Mesothelial cell of epicardium (in vitro differentiated cells): ENCODE measurements at regions not wholly inside any gene's neighbourhood (a gene's known extent, or its start where the extent isn't known, plus 50 kb on each side); places are given as distances from the start of the nearest gene placed in this dataset.

Experiments
- DNase-seq, 2 experiments: peaks; one replicate each; pipeline ENCODE4 v3.0.0; 2021; ENCODE audit warnings: low spot score in 2 of 2; ENCODE audit not compliant: unreplicated experiment in 2 of 2
- H3K27ac Mint-ChIP-seq: 2 replicates; pipeline ENCODE4 v1.8.0; 2021; ENCODE audit warnings: mixed read lengths
- H3K27me3 Mint-ChIP-seq: 2 replicates; pipeline ENCODE4 v1.8.0; 2021; ENCODE audit warnings: low read depth, mixed read lengths
- H3K36me3 Mint-ChIP-seq: 2 replicates; pipeline ENCODE4 v1.8.0; 2021; ENCODE audit warnings: mixed read lengths
- H3K4me1 Mint-ChIP-seq: 2 replicates; pipeline ENCODE4 v1.8.0; 2021; ENCODE audit warnings: mixed read lengths
- H3K4me3 Mint-ChIP-seq: 2 replicates; pipeline ENCODE4 v1.8.0; 2021; ENCODE audit warnings: mild to moderate bottlenecking, moderate library complexity, mixed read lengths
- H3K9me3 Mint-ChIP-seq: 2 replicates; pipeline ENCODE4 v1.8.0; 2021; ENCODE audit warnings: mixed read lengths
- TF ChIP-seq, protein P1 (sequence below): fragments of 200-600 bp; sonication (generic); IDR thresholded peaks from one replicate; pipeline ENCODE4 v1.5.0; 2021; ENCODE audit warnings: antibody characterized with exemption; ENCODE audit not compliant: unreplicated experiment

DNA sequence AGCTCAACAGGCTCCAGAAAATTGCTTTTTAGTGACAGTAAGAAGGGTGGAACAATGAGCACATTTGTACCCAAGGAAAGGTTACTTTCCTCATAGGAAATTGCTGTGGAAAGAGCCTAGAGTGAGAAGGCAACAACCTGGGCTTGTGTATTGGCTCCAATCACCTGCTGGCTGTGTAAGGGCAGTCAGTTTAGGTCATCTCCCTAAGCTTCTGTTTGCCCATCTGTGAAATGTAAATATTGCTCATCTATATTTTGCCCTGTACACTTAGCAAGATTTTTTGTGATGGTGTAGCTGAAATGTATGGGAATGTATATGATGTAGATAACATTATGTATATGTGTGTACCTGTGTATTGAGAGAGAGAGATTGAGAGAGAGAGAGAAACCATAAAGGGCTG is 225.2 kb upstream of the MPHOSPH6 start:
- TF ChIP-seq, protein P1, sequence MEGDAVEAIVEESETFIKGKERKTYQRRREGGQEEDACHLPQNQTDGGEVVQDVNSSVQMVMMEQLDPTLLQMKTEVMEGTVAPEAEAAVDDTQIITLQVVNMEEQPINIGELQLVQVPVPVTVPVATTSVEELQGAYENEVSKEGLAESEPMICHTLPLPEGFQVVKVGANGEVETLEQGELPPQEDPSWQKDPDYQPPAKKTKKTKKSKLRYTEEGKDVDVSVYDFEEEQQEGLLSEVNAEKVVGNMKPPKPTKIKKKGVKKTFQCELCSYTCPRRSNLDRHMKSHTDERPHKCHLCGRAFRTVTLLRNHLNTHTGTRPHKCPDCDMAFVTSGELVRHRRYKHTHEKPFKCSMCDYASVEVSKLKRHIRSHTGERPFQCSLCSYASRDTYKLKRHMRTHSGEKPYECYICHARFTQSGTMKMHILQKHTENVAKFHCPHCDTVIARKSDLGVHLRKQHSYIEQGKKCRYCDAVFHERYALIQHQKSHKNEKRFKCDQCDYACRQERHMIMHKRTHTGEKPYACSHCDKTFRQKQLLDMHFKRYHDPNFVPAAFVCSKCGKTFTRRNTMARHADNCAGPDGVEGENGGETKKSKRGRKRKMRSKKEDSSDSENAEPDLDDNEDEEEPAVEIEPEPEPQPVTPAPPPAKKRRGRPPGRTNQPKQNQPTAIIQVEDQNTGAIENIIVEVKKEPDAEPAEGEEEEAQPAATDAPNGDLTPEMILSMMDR: no peak
- Mint-ChIP-seq H3K4me3 (no peak overlapping the region), H3K36me3 (no peaks in the 10 kb centered on the region), H3K9me3 (no peaks in the 10 kb centered on the region), H3K27me3 (peaks cover 69% of the 10 kb centered on the region), H3K4me1 (no peaks in the 10 kb centered on the region), H3K27ac (no peak overlapping the region)
- DNase-seq: no peak

DNA sequence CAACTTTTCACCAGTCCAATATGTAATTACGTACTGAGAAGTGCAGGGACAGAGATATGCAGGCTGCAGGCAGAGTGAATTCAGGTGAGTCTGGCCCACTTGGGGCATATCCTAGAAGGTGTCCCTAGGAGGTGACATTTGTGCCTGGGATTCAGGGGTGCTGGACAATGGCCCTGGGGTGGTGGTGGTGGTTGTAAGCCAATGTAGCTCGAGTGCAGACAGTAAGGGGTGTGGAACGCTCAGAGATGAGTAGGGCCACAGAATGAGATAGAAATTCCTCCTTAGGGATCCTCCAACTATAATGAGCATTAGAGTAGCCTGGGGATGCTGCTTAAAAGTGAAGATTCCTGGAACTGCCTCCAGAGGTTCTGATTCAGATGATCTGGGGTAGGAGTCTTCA is 221.7 kb upstream of the MPHOSPH6 start:
- H3K4me3 Mint-ChIP-seq: no peak overlapping the region
- TF ChIP-seq, protein P1: no peak
- no peak overlapping the region for H3K27ac Mint-ChIP-seq
- no peaks in the 10 kb centered on the region for H3K4me1 Mint-ChIP-seq
- peaks cover 67% of the 10 kb centered on the region for H3K27me3 Mint-ChIP-seq
- H3K9me3 Mint-ChIP-seq: no peaks in the 10 kb centered on the region
- no peaks in the 10 kb centered on the region for H3K36me3 Mint-ChIP-seq
- DNase-seq: no peak

DNA sequence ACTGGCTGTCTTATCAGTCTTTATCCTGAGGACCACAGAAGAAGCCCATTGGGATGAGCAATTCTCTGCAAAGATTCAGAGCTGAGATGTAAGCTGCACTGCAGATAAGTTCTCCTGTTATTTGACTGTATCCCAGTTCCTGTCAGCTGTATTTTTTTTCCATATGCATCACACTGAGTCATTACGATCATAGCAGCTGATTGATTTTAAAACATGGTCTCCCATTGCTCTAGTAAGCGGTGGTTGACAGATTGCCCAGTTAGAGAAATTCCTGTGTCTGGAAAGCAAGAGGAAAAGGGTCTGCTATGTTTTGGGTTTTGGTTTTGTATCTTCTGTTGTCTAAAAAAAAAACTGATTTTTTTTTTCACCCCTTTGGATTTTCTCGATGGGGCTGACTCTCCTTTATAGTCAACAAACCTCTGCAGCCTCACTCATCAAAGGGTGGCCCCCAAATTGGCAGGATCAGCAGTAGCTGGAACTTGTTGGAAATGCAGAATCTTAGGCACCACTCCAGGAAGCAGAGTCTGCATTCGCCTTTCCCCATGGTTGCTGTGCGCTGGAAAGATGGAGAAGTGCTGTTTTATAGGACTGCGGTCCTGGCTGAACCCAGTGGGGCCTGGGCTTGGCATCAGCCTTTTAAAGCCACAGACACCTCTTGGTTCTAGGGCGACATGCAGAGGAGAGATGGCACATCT is 220.1 kb upstream of the MPHOSPH6 start:
- TF ChIP-seq, protein P1: no peak
- H3K4me3 Mint-ChIP-seq: no peak overlapping the region
- H3K4me1 Mint-ChIP-seq: no peaks in the 10 kb centered on the region
- no peaks in the 10 kb centered on the region for H3K36me3 Mint-ChIP-seq
- no peak overlapping the region for H3K27ac Mint-ChIP-seq
- H3K9me3 Mint-ChIP-seq: no peaks in the 10 kb centered on the region
- no peak for DNase-seq
- H3K27me3 Mint-ChIP-seq: peaks cover 58% of the 10 kb centered on the region

DNA sequence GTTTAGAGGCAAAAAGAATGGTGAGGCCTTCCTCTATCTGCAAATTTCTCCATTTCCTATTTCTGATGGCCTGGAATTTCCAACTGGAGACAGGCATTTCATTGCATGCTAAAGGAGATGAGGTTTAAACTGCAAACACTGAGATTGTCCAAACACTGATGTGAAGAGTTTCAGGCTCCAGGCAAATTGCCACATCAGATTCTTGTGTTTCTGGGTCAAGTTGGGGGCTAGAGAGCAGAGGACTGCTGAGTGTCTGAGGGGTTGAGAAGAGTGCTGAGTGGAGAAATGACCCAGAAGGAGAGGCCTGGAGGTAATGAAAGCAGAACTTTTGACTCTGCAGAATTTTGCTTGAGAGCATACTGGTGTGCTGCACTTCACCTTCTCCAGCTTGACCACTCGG is 216.7 kb upstream of the MPHOSPH6 start:
- DNase-seq: no peak
- peaks cover 36% of the 10 kb centered on the region for H3K27me3 Mint-ChIP-seq
- no peak overlapping the region for H3K27ac Mint-ChIP-seq
- H3K36me3 Mint-ChIP-seq: no peaks in the 10 kb centered on the region
- H3K9me3 Mint-ChIP-seq: no peaks in the 10 kb centered on the region
- no peaks in the 10 kb centered on the region for H3K4me1 Mint-ChIP-seq
- H3K4me3 Mint-ChIP-seq: no peak overlapping the region
- TF ChIP-seq, protein P1: no peak

GRCh38 chr16:82384949-82385348 is 214.9 kb upstream of the MPHOSPH6 start:
- DNase-seq: no peak
- peaks cover 29% of the 10 kb centered on the region for H3K27me3 Mint-ChIP-seq
- H3K4me1 Mint-ChIP-seq: no peaks in the 10 kb centered on the region
- no peaks in the 10 kb centered on the region for H3K36me3 Mint-ChIP-seq
- TF ChIP-seq, protein P1: no peak
- no peak overlapping the region for H3K27ac Mint-ChIP-seq
- no peak overlapping the region for H3K4me3 Mint-ChIP-seq
- H3K9me3 Mint-ChIP-seq: no peaks in the 10 kb centered on the region

DNA sequence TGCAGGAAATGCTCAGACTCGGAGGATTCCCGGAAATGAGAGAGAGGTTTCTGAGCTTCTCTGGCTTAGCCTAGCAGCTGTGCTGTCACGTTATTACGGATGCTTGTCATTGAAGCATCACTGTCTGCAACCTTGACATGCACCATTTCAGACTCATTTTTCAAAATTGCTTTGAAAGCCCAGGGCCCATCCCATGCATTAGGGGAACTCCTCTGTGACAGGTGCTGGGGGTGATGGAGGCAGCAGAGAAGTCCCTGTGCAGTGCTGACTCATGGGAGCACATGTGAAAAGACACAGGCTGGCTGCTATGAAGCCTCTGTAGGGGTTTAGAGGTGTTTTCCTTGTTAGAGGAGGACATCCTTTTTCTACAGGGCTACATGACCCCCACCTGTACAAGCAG is 214.0 kb upstream of the MPHOSPH6 start:
- no peak for DNase-seq
- H3K4me3 Mint-ChIP-seq: no peak overlapping the region
- TF ChIP-seq, protein P1: no peak
- H3K4me1 Mint-ChIP-seq: no peaks in the 10 kb centered on the region
- H3K27ac Mint-ChIP-seq: no peak overlapping the region
- no peaks in the 10 kb centered on the region for H3K9me3 Mint-ChIP-seq
- H3K27me3 Mint-ChIP-seq: peaks cover 25% of the 10 kb centered on the region
- H3K36me3 Mint-ChIP-seq: no peaks in the 10 kb centered on the region
